ENCODE measurements at regions not wholly inside any gene's neighbourhood (a gene's known extent, or its start where the extent isn't known, plus 50 kb on each side); places are given as distances from the start of the nearest gene placed in this dataset.

DNA sequence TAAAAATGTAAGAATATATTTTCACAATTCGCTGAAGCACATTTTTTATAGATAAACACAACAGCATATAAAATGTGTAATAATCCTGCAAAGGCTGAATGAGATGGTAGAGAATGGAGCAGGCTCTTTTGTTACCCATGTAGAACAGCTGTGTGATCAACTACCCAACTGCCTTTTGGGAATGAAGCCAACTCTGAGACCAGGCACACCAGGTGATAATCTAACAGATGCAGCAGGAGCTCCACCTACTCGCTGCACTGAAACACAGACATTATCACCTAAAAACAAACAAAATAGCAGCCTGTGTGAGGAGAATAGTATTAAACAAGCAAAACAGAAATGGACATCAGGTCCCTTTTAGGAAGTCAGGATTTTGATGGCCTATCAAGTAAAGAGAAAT, 183.3 kb downstream of the CCDC59 start:
- DNase-seq (ENCODE audit: insufficient read length, low spot score) = no peak
- no peak for FAIRE-seq

DNA sequence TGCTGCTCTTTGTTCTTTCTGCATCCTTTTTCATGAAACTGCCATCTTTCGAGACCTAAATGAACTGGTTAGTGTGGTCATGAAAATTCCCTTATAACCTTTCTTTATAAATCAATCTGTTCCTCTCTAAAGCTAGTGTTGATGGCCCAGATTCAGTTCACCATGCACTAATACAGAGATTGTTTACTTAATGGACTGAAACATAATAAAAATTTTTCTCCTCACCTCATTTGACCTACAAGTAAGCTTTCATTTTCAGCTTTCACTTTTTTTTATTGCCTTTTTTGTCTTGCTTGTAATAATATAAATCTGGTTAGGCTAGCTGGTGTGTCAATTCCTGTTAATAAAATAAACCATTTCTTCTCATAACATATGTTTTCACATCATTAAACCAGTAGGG, 183.8 kb downstream of the CCDC59 start:
- FAIRE-seq = no peak
- no peak for DNase-seq (ENCODE audit: insufficient read length, low spot score)

DNA sequence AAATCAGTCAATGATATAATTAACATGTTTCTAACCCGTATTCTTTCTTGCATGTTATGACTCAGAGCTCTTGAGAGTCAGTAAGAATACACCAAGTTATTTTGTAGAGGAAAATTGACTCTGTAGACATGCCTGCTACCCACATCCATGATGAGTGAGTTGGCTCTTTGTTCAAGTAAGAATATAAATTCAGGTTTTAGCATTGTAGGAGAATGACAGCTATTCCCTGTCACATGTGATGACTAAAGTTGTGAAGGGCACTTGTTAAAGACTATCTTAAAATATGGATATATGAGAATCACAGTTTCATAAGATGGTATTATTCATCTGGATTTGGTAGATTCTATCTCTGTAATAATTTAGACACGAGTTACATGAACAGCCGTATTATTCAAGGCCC, 209.1 kb downstream of the CCDC59 start:
- FAIRE-seq (no peak), DNase-seq (ENCODE audit: insufficient read length, low spot score) (no peak)

DNA sequence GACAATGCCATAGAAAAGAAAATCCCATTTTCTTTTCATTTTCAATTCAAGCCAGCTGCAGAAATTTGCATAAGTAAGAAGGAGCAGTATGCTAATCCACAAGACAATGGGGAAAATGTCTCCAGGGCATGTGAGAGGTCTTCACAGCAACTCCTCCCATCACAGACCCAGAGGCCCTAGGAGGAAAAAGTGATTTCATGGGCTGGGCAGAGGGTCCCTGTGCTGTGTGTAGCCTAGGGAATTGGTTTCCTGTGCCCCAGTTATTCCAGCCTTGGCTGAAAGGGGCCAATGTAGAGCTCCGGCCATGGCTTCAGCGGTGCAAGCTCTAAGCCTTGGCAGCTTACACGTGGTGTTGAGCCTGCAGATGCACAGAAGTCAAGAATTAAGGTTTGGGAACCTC, 211.4 kb downstream of the CCDC59 start:
- DNase-seq (ENCODE audit: insufficient read length, low spot score) = no peak
- FAIRE-seq = no peak

DNA sequence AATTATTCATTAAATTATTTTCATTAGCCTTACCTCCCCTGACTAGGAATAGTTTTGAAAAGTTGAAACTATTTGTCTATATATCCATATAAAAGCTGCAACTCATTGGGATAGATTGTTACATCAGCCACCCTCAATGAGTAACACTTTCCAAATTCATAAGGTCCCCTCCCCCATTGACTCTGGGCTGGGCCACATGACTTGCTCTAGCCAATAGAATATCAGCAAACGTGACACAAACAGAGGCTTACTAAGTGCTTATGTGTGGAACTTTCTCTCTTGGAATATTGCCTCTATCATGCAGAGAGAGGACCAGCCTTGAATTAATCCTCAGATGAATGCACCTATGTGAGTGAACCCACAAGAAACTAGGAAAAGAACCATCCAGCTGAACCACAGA, 213.7 kb downstream of the CCDC59 start:
- no peak for FAIRE-seq
- no peak for DNase-seq (ENCODE audit: insufficient read length, low spot score)

DNA sequence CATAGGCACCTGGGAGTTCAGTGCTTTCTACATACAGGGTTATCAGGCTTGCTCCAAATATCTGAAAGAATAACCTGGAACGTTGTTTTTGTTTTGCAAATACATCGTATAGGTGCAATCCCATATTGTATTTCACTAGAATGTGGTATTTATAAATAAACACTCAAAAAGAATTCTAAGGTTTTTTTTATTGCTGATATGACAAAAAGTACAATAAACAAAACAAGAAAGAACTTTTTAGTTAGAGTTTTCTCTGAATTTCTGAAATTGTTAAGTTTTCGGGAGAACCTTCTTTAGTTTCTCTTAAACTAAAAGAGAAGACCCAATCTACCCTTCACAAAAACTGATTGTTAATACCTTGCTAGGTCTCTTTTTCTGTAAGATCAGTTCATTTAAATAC, 225.8 kb downstream of the CCDC59 start:
- no peak for FAIRE-seq
- no peak for DNase-seq (ENCODE audit: insufficient read length, low spot score)

DNA sequence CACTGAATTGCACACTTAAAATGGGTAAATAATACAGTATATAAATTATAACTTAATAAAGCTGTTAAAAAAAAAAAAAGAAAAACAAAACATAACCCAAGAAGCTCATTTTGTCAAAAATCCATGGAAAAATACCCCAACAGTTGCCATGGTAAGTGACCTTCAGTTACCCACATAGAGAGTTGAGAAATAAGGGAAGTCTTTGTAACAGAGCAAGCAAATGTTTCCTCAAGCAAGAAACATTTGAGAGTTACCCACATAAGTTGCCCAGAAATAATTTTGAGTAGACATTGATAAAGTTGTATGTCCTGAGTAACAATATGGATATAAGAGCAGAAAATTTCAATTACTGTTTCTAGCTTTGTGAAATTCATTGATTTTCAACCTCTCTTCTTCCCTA, 227.4 kb downstream of the CCDC59 start:
- FAIRE-seq (no peak), DNase-seq (ENCODE audit: insufficient read length, low spot score) (no peak)

DNA sequence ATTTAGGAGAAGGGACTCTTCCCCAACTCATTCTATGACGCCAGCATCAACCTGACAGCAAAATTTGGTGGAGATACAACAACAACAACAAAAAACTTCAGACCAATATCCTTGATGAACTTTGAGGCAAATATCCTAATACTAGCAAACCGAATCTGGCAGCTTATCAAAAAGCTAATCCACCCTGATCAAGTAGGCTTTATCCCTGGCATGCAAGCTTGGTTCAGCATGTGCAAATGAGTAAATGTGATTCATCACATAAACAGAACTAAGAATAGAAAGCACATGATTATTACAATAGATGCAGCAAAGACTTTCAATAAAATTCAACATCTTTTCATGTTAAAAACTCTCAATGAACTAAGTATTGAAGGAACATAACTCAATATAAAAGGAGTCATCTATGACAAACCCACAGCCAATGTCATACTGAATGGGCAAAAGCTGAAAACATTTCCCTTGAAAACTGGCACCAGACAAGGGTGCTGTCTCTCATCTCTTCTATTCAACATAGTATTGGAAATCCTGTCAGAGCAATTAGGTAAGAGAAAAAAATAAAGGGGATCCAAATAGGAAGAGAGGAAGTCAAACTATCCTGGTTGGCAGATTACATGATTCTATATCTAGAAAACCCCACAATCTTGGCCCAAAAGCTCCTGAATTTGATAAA, 233.3 kb downstream of the CCDC59 start:
- DNase-seq (ENCODE audit: insufficient read length, low spot score) = no peak
- FAIRE-seq = no peak

DNA sequence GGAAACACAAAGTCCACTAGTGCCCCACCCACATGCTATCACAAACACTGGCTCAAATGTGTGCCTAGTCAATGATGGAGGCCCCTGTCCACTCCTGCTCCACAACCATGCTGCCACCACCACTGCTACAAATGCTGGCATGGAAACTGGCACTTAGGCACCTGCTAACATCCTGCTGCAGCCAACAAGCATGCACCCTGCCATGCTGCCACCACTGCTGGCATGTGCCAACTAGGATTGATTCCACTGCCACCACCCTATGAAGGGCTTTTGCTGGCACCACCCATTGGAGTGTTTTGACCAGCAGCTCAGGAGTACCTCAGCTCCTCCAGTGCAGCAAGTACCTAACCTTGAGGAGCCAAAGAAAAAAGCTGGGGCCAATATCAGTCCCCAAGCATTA, 236.6 kb downstream of the CCDC59 start:
- FAIRE-seq = no peak

DNA sequence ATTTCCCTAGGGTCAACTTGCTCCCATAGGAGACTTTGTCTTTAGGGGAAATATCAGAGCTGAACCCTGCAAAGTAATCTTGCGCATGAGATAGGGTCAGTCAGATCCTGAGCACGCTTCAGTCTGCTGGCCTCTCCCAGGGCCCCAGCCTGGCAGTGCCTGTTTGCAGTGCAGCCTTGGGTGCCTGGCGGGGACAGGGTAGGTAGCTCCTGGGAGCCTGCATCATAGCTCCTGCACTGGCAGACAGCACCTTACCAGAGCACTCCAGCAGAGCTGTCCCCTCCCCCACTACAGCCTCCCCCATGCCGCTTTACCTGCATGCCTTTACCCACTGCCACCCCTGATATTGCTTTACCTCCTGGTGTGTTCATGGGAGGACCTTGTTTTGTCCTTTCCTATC, 237.3 kb downstream of the CCDC59 start:
- DNase-seq (ENCODE audit: insufficient read length, low spot score) (no peak), FAIRE-seq (no peak)

More for the DNA sequence above, 236.6 kb downstream of the CCDC59 start:
- DNase-seq (ENCODE audit: insufficient read length, low spot score) = no peak

DNA sequence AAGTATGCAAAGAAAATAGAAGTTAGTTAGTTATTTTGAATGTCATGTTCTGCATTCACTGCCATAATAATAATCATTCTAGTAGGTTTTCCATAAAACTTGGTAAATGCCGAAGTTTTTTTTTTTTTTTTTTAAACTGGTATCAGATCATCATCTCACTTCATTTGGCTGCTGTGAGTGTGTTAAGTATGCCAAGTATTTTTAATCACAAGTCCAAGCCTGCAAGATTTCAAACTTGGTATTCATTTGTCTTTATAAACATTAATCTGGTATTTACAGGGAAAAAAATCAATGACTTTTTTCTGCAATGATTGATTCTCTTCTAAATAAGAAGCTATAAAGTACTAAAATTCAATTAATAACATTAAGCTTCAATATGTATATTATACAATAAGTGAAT, 248.9 kb downstream of the CCDC59 start:
- FAIRE-seq (no peak), DNase-seq (ENCODE audit: insufficient read length, low spot score) (no peak)

DNA sequence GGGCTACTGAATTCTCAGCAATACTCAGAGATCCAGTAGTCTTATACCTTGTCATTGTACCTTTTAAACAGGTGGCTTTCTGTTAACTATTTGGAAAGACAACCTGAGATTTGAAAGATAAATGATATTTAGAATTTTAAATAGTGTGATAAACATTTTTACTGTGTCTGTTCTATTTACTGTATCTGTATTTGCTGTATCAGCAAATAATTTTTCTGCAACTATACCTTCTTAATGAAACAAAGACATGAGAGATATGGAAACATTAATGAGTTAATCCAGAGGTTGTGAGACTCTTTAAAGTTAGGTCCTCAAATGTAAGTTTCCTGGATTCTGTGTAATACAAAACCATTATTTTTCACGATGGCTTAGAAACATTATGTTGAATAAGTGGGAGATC, 249.6 kb downstream of the CCDC59 start:
- no peak for DNase-seq (ENCODE audit: insufficient read length, low spot score)
- FAIRE-seq = no peak

DNA sequence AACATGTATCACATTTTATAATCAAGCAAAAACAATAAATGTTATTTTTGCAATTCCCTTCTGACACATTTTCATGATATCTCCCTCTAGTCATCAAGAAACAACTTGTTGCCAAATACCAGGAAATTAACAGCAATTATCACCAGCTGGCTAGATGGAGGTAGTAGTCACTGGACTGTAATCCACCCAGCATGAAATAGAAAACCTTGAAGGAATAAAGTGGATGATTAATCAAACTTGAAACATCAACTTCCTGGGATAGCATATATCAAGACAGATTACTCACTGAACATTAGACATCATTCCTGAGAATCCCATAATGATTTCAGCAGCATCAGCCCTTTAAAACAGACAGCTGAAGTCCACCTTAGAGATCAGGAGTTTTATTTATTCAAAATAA, 259.0 kb downstream of the CCDC59 start:
- DNase-seq (ENCODE audit: insufficient read length, low spot score) = no peak

DNA sequence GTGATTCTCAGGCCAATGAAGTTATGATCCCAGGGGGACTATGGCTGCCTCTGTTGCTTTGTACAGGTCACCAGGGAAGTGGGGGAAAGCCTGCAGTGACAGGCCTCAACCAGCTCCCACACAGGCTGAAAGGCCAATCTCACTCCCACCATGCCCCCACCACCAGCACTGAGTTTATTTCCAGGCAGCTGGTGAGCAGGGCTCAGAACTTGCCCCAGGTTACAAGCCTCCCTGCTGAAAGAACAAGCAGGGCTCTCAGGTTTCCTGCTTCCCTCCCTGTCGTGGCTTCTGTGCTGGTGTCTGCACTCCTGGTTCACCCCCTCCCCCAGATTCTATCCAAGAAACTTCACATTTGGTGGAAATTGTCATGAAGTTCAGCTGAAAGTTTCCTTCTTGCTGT, 260.3 kb downstream of the CCDC59 start:
- DNase-seq (ENCODE audit: insufficient read length, low spot score) (no peak), FAIRE-seq (no peak)

More for the DNA sequence above, 259.0 kb downstream of the CCDC59 start:
- no peak for FAIRE-seq

DNA sequence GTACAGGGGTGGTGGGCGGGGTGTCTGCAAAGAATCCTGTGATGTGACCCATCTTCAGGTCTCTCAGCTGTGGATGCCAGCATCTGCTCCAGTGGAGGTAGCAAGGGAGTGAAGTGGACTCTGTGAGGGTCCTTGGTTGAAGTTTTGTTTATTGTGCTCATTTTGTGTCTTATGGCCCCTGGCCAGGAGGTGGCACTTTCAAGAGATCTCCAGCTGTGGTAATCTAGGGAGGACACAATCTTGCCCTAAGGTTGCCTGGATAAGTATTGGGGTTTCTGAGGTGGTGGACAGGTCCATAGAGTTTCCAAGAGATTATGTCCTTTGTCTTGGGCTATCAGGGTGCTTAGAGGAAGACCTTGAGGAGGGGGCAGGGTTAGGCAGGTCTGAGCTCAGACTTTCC, 260.7 kb downstream of the CCDC59 start:
- FAIRE-seq = no peak
- no peak for DNase-seq (ENCODE audit: insufficient read length, low spot score)

DNA sequence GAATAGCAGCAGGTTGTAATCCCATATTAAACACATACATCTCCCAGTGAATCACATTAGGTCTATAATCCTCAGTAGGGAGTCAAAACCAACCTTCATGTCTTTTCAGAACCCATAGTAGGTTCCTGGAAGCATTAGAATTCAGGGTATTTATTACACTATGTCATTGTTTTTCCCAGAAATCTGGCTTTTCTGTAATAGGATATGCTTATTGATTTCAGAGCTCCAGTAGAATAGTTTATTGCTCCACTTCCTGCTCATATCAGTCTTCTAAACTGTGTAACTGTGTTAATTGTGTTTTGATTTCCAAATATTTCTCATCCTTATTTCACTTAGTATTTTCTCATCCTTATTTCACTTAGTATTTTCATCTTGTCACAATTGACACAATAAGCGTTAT, 268.0 kb downstream of the CCDC59 start:
- FAIRE-seq (no peak), DNase-seq (ENCODE audit: insufficient read length, low spot score) (no peak)

DNA sequence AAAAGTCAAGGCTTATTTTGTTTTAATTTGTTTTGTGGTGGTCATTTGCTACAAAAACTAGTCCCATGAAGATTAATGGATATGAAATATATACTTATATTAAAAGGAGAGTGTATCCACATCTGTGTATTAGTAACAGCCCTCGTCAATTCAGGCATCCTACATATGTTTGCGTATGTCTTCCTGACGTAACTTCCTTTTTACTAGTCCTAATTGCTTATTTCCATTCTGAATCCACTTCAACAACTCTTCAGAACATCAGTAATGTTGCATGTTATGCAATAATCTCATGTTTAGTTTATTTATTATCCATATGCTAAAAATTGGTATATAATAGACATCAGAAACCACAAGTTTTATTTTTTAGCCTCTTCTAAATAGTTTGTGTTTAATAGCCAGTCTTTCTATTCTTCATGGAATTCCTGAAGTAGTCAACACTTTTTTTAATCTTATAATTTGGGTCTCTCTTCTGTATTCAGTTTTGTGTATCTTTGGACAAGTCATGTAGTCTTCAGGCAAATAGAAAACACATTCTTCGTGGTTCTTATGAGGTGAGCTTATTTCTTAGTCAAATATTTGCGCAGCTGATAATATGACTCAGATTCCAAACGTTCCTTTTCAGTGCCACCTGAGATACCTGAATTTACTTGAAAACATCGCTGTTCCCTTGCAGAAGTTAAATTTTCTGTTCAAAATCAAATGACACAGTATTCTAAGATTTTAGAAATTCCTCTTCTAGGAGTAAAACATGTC, 268.6 kb downstream of the CCDC59 start:
- FAIRE-seq (no peak), DNase-seq (ENCODE audit: insufficient read length, low spot score) (no peak)

DNA sequence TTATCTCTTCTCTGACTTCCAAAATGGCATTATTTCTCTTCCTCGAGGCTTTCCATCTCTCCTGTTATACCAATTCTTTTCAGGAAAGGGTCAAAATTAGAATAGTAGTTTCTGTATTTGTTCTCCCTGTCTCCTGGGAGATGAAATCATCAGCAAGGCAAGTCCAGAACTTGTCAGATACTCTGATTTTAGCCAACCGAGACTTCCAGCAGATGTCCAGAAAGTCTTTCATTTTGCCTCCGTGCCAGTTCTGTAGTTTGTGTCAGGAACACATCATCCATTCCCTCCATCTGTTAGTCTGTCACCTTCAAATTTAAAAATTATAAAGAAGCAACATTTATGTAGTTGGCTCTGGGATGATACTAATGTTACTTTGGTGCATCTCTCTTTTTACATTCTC, 275.7 kb downstream of the CCDC59 start:
- DNase-seq (ENCODE audit: insufficient read length, low spot score) (no peak), FAIRE-seq (no peak)

DNA sequence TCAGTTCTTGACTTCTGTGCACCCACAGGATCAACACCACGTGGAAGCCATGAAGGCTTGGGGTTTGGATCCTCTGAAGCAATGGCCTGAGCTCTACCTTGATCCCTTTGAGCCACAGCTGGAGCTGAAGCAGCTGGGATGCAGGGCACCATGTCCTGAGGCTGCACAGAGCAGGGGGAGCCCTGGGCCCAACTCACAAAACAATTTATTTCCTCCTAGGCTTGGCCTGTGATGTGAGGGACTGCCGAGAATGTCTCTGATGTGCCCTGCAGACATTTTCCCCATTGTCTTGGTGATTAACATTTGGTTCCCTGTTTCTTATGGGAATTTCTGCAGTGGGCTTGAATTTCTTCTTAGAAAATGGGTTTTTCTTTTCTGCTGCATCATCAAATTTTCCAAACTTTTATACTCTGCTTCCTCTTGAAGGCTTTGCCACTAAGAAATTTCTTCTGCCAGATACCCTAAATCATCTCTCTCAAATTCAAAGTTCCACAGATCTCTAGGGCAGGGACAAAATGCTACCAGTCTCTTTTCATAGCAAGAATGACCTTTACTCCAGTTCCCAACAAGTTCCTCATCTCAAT, 288.2 kb downstream of the CCDC59 start:
- DNase-seq (ENCODE audit: insufficient read length, low spot score) (no peak), FAIRE-seq (no peak)

DNA sequence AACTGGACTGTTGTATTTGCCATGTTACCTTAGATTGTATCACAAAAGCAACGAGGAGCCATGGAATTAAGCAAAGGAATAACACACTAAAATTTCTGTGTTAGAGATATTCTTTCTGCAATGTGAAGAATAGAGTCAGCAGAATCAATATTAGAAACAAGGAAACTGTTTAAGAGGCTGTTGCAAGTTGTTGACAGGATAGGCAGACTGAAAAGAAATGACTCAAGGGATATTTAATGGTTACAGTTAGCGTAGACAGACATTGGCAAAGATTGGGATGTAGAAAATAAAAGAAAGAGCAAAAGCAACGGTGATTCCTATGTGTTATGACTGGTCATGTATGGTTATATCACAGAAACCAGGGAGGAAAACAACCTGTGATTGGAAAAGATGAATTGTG, 299.0 kb upstream of the PPFIA2 start:
- no peak for FAIRE-seq
- DNase-seq (ENCODE audit: insufficient read length, low spot score) = no peak

DNA sequence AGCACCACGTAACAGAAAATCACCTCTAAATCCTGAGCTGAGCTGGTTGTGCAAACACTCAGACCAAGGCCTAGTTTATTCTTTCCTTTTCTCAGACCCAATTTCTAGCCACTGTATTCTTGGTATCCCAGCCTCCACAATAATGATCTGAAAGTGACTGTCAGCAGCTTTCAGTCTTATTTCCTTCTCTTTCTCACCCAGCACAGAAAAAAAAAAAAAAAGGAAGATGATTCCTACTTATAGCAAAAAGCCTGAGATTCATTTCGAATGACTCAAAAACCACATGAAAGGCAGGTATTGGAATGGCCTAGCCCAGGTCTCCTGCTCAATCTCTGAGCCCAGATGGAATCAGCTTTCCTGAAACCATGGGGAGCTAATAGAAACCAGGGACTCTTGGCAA, 298.6 kb upstream of the PPFIA2 start:
- no peak for DNase-seq (ENCODE audit: insufficient read length, low spot score)
- no peak for FAIRE-seq

DNA sequence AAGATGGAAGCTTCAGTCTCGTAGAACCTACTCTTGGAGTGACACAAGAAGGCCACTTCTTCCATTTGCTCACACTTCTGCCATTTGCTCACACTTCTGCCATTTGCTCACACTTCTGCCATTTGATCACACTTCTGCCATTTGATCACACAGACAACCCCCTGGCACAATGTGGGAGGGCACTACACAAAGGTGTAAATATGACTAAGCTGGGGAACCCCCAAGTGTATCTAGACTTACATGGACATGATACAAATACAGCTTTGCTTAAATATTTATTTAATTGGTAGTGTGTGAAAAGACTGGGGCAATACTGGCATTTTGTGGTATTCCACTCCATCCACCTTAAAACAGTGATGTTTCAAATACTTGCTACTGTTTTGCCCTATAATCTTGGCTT, 296.2 kb upstream of the PPFIA2 start:
- FAIRE-seq (no peak), DNase-seq (ENCODE audit: insufficient read length, low spot score) (no peak)

All from GM19239 (cell line).